HCT116 (cell line): ENCODE measurements at regions not wholly inside any gene's neighbourhood (a gene's known extent, or its start where the extent isn't known, plus 50 kb on each side); places are given as distances from the start of the nearest gene placed in this dataset.

Source experiments
- CTCF ChIP-seq, 3 experiments: fragments of 200-600 bp in 1 of 3; sonication (generic) in 1 of 3; IDR thresholded peaks in 2 of 3; conservative IDR thresholded peaks in 1 of 3; 2 replicates each; pipeline ENCODE4 v1.5.1; 2012 to 2017; ENCODE audit warnings: low read depth in 2 of 3, low read length in 2 of 3, antibody characterized with exemption in 1 of 3, borderline replicate concordance in 1 of 3, control low read depth in 1 of 3, mild to moderate bottlenecking in 1 of 3, mixed read lengths in 1 of 3, mixed run types in 1 of 3, moderate library complexity in 1 of 3; ENCODE audit not compliant: insufficient read depth in 1 of 3
- EZH2 ChIP-seq: fragments of 200-600 bp; sonication (generic); IDR thresholded peaks from 2 replicates; pipeline ENCODE4 v1.6.1; 2017; ENCODE audit warnings: antibody characterized with exemption, mixed run types
- FOSL1 ChIP-seq: IDR thresholded peaks from 2 replicates; pipeline ENCODE4 v1.6.1; 2012; ENCODE audit warnings: low read depth
- JUND ChIP-seq: IDR thresholded peaks from 2 replicates; pipeline ENCODE4 v1.6.1; 2012
- POLR2A ChIP-seq: IDR thresholded peaks from 2 replicates; pipeline ENCODE4 v1.7.0; 2011; ENCODE audit warnings: borderline replicate concordance; ENCODE audit not compliant: insufficient read depth, insufficient read length; ENCODE audit errors: extremely low read depth
- POLR2AphosphoS5 ChIP-seq: IDR thresholded peaks from 2 replicates; pipeline ENCODE4 v1.6.1; 2011; ENCODE audit warnings: mild to moderate bottlenecking, low read depth, low read length, moderate library complexity
- RAD21 ChIP-seq: IDR thresholded peaks from 2 replicates; pipeline ENCODE4 v1.6.1; 2012; ENCODE audit warnings: low read depth, mild to moderate bottlenecking
- SRF ChIP-seq: IDR thresholded peaks from 2 replicates; pipeline ENCODE4 v1.6.1; 2012; ENCODE audit warnings: low read depth
- YY1 ChIP-seq: IDR thresholded peaks from 2 replicates; pipeline ENCODE4 v1.6.1; 2011; ENCODE audit warnings: low read length, low read depth, moderate library complexity, mild to moderate bottlenecking; ENCODE audit not compliant: insufficient replicate concordance; ENCODE audit errors: extremely low read depth
- TF ChIP-seq, protein P1 (sequence below): IDR thresholded peaks from 2 replicates; pipeline ENCODE4 v1.6.1; 2012
- TF ChIP-seq, protein P2 (sequence below): IDR thresholded peaks from 2 replicates; pipeline ENCODE4 v1.6.1; 2012; ENCODE audit warnings: low read depth

DNA sequence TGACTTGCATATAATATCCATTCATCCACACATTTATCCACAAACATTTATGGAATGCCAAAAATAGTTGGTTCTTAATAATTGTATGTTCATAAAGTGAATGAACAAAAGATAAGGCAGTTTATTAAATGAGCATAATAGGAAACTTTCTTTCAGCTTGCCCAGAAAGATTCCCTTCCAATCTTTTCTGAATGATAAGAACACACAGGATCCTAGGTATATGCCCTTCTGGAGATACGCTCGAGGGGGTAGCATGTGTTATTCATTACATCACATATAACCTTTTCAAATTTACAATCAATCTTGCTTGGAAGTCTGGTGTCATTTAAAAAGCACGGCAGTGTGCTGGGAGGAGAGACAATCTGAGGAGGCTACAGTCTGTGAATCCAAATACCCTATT is 80.4 kb upstream of the PDK4 start:
- TF ChIP-seq CTCF (IDR thresholded peaks at IDR 0.05 in 2 of 3, conservative IDR thresholded peaks at IDR 0.05 in 1 of 3; ENCODE audit: borderline replicate concordance in 1 of 3, insufficient read depth in 1 of 3, low read depth in 2 of 3, low read length in 2 of 3) (no peak), FOSL1 (no peak), JUND (no peak), SRF (no peak), POLR2AphosphoS5 (no peak), EZH2 (no peak), YY1 (no peak), POLR2A (no peak), RAD21 (no peak)
- TF ChIP-seq, protein P1, sequence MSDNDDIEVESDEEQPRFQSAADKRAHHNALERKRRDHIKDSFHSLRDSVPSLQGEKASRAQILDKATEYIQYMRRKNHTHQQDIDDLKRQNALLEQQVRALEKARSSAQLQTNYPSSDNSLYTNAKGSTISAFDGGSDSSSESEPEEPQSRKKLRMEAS, result no peak
- TF ChIP-seq, protein P2, sequence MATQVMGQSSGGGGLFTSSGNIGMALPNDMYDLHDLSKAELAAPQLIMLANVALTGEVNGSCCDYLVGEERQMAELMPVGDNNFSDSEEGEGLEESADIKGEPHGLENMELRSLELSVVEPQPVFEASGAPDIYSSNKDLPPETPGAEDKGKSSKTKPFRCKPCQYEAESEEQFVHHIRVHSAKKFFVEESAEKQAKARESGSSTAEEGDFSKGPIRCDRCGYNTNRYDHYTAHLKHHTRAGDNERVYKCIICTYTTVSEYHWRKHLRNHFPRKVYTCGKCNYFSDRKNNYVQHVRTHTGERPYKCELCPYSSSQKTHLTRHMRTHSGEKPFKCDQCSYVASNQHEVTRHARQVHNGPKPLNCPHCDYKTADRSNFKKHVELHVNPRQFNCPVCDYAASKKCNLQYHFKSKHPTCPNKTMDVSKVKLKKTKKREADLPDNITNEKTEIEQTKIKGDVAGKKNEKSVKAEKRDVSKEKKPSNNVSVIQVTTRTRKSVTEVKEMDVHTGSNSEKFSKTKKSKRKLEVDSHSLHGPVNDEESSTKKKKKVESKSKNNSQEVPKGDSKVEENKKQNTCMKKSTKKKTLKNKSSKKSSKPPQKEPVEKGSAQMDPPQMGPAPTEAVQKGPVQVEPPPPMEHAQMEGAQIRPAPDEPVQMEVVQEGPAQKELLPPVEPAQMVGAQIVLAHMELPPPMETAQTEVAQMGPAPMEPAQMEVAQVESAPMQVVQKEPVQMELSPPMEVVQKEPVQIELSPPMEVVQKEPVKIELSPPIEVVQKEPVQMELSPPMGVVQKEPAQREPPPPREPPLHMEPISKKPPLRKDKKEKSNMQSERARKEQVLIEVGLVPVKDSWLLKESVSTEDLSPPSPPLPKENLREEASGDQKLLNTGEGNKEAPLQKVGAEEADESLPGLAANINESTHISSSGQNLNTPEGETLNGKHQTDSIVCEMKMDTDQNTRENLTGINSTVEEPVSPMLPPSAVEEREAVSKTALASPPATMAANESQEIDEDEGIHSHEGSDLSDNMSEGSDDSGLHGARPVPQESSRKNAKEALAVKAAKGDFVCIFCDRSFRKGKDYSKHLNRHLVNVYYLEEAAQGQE, result no peak
